Activated B cell treated with CpG ODN at 0.5 μM for 24 hours (primary cell): ENCODE measurements at regions not wholly inside any gene's neighbourhood (a gene's known extent, or its start where the extent isn't known, plus 50 kb on each side); places are given as distances from the start of the nearest gene placed in this dataset.
"Not testable (repeated sequence)": the region's sequence is repeated elsewhere in the genome, so short reads cannot be mapped to it uniquely, and the experiment has no call there.

ENCODE experiments used
- ATAC-seq: fragments of 200-7000 bp; cut with Tn5 transposase; one replicate; pipeline ENCODE4 v1.10.0; 2021; ENCODE audit warnings: low read depth, mild to moderate bottlenecking, moderate library complexity
- CTCF ChIA-PET: fragments of 350-600 bp; sonication (Branson Sonifier 250); formaldehyde crosslinking; loops from one replicate; lab custom pipeline; 2021; ENCODE audit warnings: antibody characterized with exemption; lab: Charles Lee
- POLR2A ChIA-PET: fragments of 350-600 bp; sonication (Branson Sonifier 250); formaldehyde crosslinking; loops from one replicate; lab custom pipeline; 2021; ENCODE audit warnings: antibody characterized with exemption; lab: Charles Lee
- DNase-seq: peaks from one replicate; pipeline ENCODE4 v3.0.0; 2022
- H3K27ac Mint-ChIP-seq: one replicate; pipeline ENCODE4 v1.8.0; 2020; ENCODE audit warnings: mixed read lengths
- H3K27me3 Mint-ChIP-seq: one replicate; pipeline ENCODE4 v1.8.0; 2021; ENCODE audit warnings: mixed read lengths
- H3K36me3 Mint-ChIP-seq: one replicate; pipeline ENCODE4 v1.8.0; 2021; ENCODE audit warnings: low read depth, mixed read lengths
- H3K4me1 Mint-ChIP-seq: one replicate; pipeline ENCODE4 v1.8.0; 2021; ENCODE audit warnings: mixed read lengths
- H3K4me3 Mint-ChIP-seq: one replicate; pipeline ENCODE4 v1.8.0; 2020; ENCODE audit warnings: mild to moderate bottlenecking, mixed read lengths
- H3K9me3 Mint-ChIP-seq: one replicate; pipeline ENCODE4 v1.8.0; 2020; ENCODE audit warnings: mixed read lengths
- intact Hi-C: fragments of 100-400 bp; cut with micrococcal nuclease; formaldehyde crosslinking; loops from one replicate; pipeline ENCODE4 v1.15.1; 2024
- TF ChIP-seq, protein P1 (sequence below): fragments of 200-600 bp; IDR thresholded peaks from one replicate; pipeline ENCODE4 v1.8.0; 2022; ENCODE audit warnings: antibody characterized with exemption, mild to moderate bottlenecking

DNA sequence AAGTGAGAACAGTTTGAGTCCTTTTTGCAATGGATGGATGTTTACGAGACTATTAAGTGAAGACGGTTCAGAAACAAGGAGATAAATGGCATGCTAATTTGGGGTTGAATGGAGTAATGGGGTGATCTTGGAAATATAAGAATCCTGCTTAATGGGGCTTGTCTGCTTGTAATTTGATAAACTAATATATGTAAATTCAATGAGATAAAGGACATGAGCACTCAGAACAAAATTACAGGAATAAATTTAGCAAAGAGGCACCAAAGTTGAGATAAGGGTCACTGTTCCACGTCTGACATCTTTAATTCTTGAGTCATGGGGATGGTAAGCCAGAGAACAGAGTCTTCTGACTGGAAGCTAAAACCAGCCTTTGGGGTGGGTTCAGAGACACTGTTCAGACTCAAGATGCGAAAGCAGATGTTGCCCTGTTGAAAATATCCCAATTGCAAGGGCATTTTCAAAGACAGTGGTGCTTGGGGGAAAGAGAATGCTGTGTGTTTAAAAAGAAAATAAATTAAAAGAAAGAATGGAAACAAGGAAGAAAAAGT lies 67.8 kb upstream of the CHRNB4 start:
- POLR2A ChIA-PET, result no interaction called here
- H3K27me3 Mint-ChIP-seq, result peaks cover 36% of the 10 kb centered on the region
- intact Hi-C loops, result loop anchor here (1.0 to 10.0 kb wide), 6 partner anchors 43 to 798 kb away; partner anchors contain the start of gene HYKK

DNA sequence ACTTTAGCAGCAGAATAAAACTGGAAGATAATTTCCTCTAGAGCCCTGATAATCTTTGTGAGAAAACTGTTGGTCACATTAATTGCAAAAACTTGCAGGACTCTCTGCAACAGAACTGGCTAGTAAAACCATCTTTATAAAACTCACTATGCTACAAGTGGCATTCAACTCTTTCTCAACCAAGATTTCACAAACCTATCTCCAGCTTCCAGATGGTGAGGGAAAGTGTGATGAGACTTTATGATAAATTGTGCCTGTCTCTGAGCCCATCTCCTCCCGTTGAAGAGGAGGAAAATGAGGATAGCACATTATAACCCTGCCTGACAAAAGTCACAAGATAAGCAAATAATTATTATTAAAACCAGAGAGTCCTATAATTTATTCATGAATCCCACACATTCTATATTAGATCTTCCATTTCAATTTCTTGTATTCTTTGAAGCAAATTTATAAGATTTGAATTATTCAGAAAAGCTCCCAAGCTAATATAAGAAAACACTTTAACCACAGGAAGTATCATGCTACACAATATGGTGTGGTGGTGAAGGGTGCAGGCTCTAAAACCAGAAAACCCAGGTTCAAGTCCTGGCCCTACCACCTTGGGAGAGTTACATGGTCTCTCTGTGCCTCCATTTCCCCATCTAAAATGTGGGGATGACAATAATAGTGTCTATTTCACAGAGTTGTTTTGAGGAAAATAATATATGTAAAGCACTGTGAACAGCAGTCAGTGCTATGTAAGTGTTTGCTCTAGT lies 65.6 kb upstream of the CHRNB4 start:
- not testable (repeated sequence) for DNase-seq

More for the DNA sequence above, 67.8 kb upstream of the CHRNB4 start:
- DNase-seq, result no peak
- no peak for ATAC-seq
- TF ChIP-seq, protein P1, sequence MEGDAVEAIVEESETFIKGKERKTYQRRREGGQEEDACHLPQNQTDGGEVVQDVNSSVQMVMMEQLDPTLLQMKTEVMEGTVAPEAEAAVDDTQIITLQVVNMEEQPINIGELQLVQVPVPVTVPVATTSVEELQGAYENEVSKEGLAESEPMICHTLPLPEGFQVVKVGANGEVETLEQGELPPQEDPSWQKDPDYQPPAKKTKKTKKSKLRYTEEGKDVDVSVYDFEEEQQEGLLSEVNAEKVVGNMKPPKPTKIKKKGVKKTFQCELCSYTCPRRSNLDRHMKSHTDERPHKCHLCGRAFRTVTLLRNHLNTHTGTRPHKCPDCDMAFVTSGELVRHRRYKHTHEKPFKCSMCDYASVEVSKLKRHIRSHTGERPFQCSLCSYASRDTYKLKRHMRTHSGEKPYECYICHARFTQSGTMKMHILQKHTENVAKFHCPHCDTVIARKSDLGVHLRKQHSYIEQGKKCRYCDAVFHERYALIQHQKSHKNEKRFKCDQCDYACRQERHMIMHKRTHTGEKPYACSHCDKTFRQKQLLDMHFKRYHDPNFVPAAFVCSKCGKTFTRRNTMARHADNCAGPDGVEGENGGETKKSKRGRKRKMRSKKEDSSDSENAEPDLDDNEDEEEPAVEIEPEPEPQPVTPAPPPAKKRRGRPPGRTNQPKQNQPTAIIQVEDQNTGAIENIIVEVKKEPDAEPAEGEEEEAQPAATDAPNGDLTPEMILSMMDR, result no peak
- no peak overlapping the region for H3K4me3 Mint-ChIP-seq
- no peak overlapping the region for H3K27ac Mint-ChIP-seq
- H3K9me3 Mint-ChIP-seq, result peaks cover 5% of the 10 kb centered on the region
- CTCF ChIA-PET, result interaction anchor here (1.3 to 2.4 kb wide), 4 partner anchors 17 to 93 kb away, joined by 3 to 11 read pairs (median 5); no protein-coding TSS in a partner anchor
- H3K36me3 Mint-ChIP-seq, result no peaks in the 10 kb centered on the region
- peaks cover 6% of the 10 kb centered on the region for H3K4me1 Mint-ChIP-seq

DNA sequence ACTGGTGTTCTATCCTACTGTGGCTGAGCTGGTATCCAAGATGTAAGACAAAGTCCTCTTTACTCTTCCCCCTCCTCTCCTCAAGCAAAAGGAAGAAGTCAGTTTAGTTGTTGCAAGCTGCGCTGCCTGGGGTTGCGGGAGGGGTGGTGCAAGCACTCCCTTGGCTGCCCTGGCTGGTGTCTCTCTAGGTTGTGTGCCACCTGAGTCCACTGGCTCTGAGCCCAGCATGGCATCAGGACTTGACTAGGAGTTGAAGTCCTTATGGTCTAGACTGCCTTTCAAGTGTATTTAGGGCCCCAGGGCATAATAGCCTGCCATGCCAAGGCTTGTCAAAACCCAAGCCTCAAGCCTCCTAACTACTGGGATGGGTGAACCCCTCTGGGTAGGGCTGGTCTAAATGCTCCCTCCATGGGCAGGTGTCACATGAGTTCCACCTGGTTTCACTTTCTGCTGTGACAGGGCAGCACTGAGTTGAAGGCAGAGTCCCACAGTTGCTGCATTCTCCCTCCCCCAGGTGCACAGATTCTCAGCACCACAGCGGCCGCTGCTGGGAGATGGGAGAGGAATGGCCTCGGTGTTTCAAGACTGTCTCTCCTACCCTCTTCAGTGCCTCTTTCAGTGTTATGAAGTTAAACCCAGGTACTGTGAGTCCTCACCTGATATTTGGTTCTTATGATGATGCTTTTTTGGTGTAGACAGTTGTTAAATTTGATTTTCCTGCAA lies 62.5 kb upstream of the CHRNB4 start:
- H3K4me1 Mint-ChIP-seq, DNase-seq, H3K36me3 Mint-ChIP-seq, H3K4me3 Mint-ChIP-seq, H3K9me3 Mint-ChIP-seq, CTCF ChIA-PET, ATAC-seq, H3K27ac Mint-ChIP-seq: not testable (repeated sequence)
- intact Hi-C loops, result loop anchor here (10.0 kb wide), 1 partner anchor 199 kb away; the partner anchor contains the start of gene HYKK
- H3K27me3 Mint-ChIP-seq, result peaks cover 30% of the 10 kb centered on the region
- POLR2A ChIA-PET, result interaction anchor here (0.6 kb wide), 1 partner anchor 1288 kb away, joined by 3 read pairs; no protein-coding TSS in a partner anchor

More for the DNA sequence above, 65.6 kb upstream of the CHRNB4 start:
- H3K4me3 Mint-ChIP-seq, H3K9me3 Mint-ChIP-seq, ATAC-seq, H3K4me1 Mint-ChIP-seq, H3K36me3 Mint-ChIP-seq, H3K27ac Mint-ChIP-seq, POLR2A ChIA-PET: not testable (repeated sequence)
- intact Hi-C loops, result loop anchor here (10.0 kb wide), 1 partner anchor 202 kb away; the partner anchor contains the start of gene HYKK
- CTCF ChIA-PET, result interaction anchor here (0.6 kb wide), 1 partner anchor 12 kb away, joined by 3 read pairs; no protein-coding TSS in a partner anchor
- peaks cover 36% of the 10 kb centered on the region for H3K27me3 Mint-ChIP-seq

DNA sequence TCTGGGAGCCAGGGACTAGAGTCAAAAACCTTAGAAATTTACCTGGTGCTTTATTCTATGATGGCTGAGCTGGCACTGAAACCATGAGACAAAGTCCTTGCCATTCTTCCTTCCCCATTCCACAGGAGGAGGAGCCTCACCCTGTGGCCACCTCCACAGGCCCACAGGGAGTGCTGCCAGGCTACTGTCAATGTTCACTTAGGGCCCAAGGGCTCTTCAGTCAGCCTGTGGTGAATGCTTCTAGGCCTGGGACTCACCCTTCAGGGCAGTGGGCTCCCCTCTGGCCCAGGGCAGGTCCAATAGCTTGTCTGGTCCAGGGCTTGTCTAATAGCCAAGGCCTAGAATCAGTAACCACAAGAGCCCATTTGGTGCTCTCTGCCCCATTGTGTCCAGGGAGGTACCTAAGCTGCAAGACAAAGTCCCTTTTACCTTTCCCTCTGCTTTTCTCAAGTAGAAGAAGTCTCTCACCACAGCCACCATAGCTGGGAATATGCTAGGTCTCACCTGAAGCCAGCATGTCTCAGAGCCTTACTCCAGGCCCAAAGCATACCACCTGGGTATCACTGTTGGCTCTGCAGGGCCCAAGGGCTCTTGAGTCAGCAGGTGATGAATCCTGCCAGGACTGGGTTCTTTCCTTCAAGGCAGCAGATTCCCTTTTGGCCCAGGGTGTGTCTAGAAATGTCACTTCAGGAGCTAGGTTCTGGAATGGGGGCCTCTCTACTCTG lies 61.8 kb upstream of the CHRNB4 start:
- DNase-seq, result no peak
- TF ChIP-seq, protein P1, result no peak
- H3K27ac Mint-ChIP-seq, result no peak overlapping the region
- H3K4me1 Mint-ChIP-seq, result no peaks in the 10 kb centered on the region
- H3K4me3 Mint-ChIP-seq, result no peak overlapping the region
- ATAC-seq, result no peak
- no peaks in the 10 kb centered on the region for H3K36me3 Mint-ChIP-seq
- ChIA-PET CTCF (no interaction called here), POLR2A (interaction anchor here (0.6 kb wide), 1 partner anchor 1289 kb away, joined by 3 read pairs; no protein-coding TSS in a partner anchor)
- peaks cover 26% of the 10 kb centered on the region for H3K27me3 Mint-ChIP-seq
- peaks cover 5% of the 10 kb centered on the region for H3K9me3 Mint-ChIP-seq
- intact Hi-C loops, result loop anchor here (10.0 kb wide), 1 partner anchor 198 kb away; the partner anchor contains the start of gene HYKK

DNA sequence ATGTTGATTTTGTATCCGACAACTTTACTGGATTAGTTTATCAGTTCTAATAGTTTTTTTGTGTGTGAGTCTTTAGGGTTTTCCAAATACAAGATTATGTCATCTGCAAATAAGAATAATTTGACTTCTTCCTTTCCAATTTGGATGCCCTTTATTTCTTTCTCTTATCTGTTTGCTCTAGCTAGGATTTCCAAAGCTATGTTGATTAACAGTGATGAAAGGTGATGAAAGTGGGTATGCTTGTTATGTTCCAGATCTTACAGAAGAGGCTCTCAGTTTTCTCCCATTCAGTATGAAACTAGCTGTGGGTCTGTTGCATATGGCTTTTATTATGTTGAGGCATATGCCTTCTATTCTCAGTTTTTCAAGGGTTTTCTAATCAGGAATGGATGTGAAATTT lies 56.4 kb upstream of the CHRNB4 start:
- intact Hi-C loops, result no loop called here

More for the DNA sequence above, 56.4 kb upstream of the CHRNB4 start:
- H3K36me3 Mint-ChIP-seq, result no peaks in the 10 kb centered on the region
- H3K27me3 Mint-ChIP-seq, result peaks cover 10% of the 10 kb centered on the region
- DNase-seq, result no peak
- POLR2A ChIA-PET, result no interaction called here
- H3K4me1 Mint-ChIP-seq, result no peaks in the 10 kb centered on the region
- H3K9me3 Mint-ChIP-seq, result no peaks in the 10 kb centered on the region
- CTCF ChIA-PET, result no interaction called here
- no peak overlapping the region for H3K4me3 Mint-ChIP-seq
- ATAC-seq, result no peak
- no peak overlapping the region for H3K27ac Mint-ChIP-seq
- TF ChIP-seq, protein P1, result no peak
